Caco-2 (cell line): ENCODE measurements at regions not wholly inside any gene's neighbourhood (a gene's known extent, or its start where the extent isn't known, plus 50 kb on each side); places are given as distances from the start of the nearest gene placed in this dataset.

Experiments used
- BruUV-seq: library from RNA; stranded (reverse); fragments of 400-500 nt; replicated peaks from 2 replicates; lab custom pipeline; 2021; lab: Mats Ljungman, UMichigan
- CTCF ChIA-PET: fragments of 300-600 bp; sonication (Branson Sonifier 250); formaldehyde crosslinking; loops from one replicate; lab custom pipeline; 2022; ENCODE audit warnings: antibody characterized with exemption; lab: Charles Lee
- POLR2A ChIA-PET: fragments of 300-600 bp; sonication (Branson Sonifier 250); formaldehyde crosslinking; loops from one replicate; lab custom pipeline; 2022; ENCODE audit warnings: antibody characterized with exemption; lab: Charles Lee
- DNase-seq, 2 experiments: peaks; one replicate each; pipeline versions ENCODE4 v3.0.0 to v3.0.0-alpha.2; 2020 to 2022
- H3K27me3 ChIP-seq: replicated peaks from 2 replicates; pipeline ENCODE4 v1.6.0; 2011; ENCODE audit warnings: low read length; ENCODE audit not compliant: control insufficient read depth, insufficient read depth
- H3K36me3 ChIP-seq: 2 replicates; pipeline ENCODE4 v1.5.1; 2011; ENCODE audit warnings: low read length; ENCODE audit not compliant: control insufficient read depth, insufficient read depth
- H3K4me1 ChIP-seq: fragments of 250-450 bp; sonication (Bioruptor Pico); 2 replicates; pipeline ENCODE4 v1.5.1; 2020; ENCODE audit warnings: mild to moderate bottlenecking
- H3K4me3 ChIP-seq: 2 replicates; pipeline ENCODE4 v1.5.1; 2011; ENCODE audit warnings: low read depth, mild to moderate bottlenecking, control low read depth, low read length
- H3K9me3 ChIP-seq: fragments of 250-450 bp; sonication (Bioruptor Pico); 2 replicates; pipeline ENCODE4 v1.5.1; 2020; ENCODE audit warnings: mild to moderate bottlenecking, moderate library complexity
- H3K27ac Mint-ChIP-seq: one replicate; pipeline ENCODE4 v1.8.0; 2022; ENCODE audit warnings: mixed read lengths; ENCODE audit not compliant: unreplicated experiment
- H3K27me3 Mint-ChIP-seq: one replicate; pipeline ENCODE4 v1.8.0; 2022; ENCODE audit warnings: mixed read lengths; ENCODE audit not compliant: insufficient read depth, unreplicated experiment
- H3K36me3 Mint-ChIP-seq: one replicate; pipeline ENCODE4 v1.8.0; 2022; ENCODE audit warnings: mild to moderate bottlenecking, mixed read lengths; ENCODE audit not compliant: insufficient read depth, unreplicated experiment
- H3K4me1 Mint-ChIP-seq: one replicate; pipeline ENCODE4 v1.8.0; 2022; ENCODE audit warnings: low read depth, mixed read lengths; ENCODE audit not compliant: unreplicated experiment
- H3K4me3 Mint-ChIP-seq: one replicate; pipeline ENCODE4 v1.8.0; 2022; ENCODE audit warnings: mild to moderate bottlenecking, moderate library complexity, mixed read lengths; ENCODE audit not compliant: unreplicated experiment
- H3K9me3 Mint-ChIP-seq: one replicate; pipeline ENCODE4 v1.8.0; 2022; ENCODE audit warnings: mixed read lengths; ENCODE audit not compliant: unreplicated experiment
- CTCF ChIP-seq, 2 experiments: fragments of 200-600 bp in 1 of 2; IDR thresholded peaks; 1 replicate in 1 of 2; 2 replicates in 1 of 2; pipeline versions ENCODE4 v1.5.1 to v1.8.0; 2011 to 2022; ENCODE audit warnings: antibody characterized with exemption in 1 of 2, control low read depth in 1 of 2, inconsistent platforms in 1 of 2, low read depth in 1 of 2, low read length in 1 of 2, mild to moderate bottlenecking in 1 of 2, moderate library complexity in 1 of 2; ENCODE audit not compliant: insufficient read depth in 1 of 2, severe bottlenecking in 1 of 2, unreplicated experiment in 1 of 2
- intact Hi-C: fragments of 100-400 bp; cut with micrococcal nuclease; formaldehyde crosslinking; loops from one replicate; pipeline ENCODE4 v1.10.0; 2022; ENCODE audit not compliant: unreplicated experiment

DNA sequence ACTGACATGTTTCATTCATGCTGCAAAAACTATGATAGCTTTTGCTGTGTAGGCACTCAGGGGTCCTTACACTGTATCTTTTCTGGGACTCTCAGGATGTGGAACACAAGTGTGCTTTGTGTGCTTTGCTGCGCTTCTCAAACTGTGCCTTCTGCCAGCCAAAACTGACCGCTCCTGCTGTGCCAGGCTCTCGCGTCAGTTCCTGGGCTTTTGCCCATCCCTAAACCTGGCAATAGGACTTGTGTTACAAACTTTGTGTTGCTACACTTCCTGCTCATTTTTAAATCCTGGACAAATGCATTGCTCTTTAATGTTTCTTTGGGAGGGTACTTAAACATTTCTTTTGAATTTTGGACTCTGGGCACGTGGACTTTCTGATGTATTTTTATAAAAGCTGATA is 60.3 kb downstream of the DIPK2A start:
- no peak for DNase-seq
- Mint-ChIP-seq H3K4me3 (no peak overlapping the region), H3K4me1 (peaks cover 7% of the 10 kb centered on the region), H3K9me3 (no peaks in the 10 kb centered on the region), H3K36me3 (no peaks in the 10 kb centered on the region), H3K27me3 (no peaks in the 10 kb centered on the region), H3K27ac (no peak overlapping the region)
- no peak overlapping the region for H3K4me3 ChIP-seq
- no peaks in the 10 kb centered on the region for H3K27me3 ChIP-seq
- CTCF ChIA-PET = no interaction called here
- no peaks in the 10 kb centered on the region for H3K36me3 ChIP-seq
- no peaks in the 10 kb centered on the region for H3K4me1 ChIP-seq
- TF ChIP-seq CTCF (IDR thresholded peaks at IDR 0.05; ENCODE audit: insufficient read depth in 1 of 2, low read depth in 1 of 2, low read length in 1 of 2, severe bottlenecking in 1 of 2, unreplicated experiment in 1 of 2) = no peak
- intact Hi-C loops = no loop called here
- no peaks in the 10 kb centered on the region for H3K9me3 ChIP-seq
- no TSS peak for BruUV-seq
- POLR2A ChIA-PET = no interaction called here

DNA sequence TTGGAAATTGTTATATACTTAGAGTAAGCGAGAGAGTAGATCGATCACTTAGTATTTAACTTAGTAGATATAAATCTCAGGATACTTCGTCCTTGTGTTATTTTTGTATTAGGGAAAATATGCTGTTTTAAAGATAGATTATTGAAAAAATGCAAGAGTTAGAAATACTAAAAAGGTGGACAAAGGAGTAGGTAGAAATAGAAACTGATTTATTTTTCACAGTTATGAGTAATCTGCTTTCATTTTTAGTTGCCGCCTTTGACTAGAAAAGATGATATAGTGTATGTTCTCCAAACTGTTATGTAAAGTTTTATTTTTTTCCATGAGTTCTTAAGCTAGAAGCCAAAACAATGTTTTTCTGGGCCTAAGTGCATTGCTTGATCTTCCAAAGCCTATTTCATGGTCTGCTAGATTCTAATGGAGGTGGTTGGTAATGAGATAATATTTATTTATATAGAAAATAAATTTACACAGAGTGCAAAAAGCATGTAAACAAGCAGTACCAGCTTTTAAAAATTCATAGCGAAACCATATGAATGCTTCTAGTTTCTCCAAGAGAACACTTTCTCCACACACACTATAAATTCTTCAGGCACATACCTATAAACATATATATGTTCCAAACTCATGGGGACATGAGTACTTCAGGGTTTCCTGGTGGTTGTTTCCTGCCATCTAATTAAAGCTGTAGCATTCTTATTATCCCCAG is 61.1 kb downstream of the DIPK2A start:
- no peak overlapping the region for H3K4me3 Mint-ChIP-seq

GRCh38 chr3:144033240-144033589 is 61.6 kb downstream of the DIPK2A start:
- Mint-ChIP-seq H3K27me3 (no peaks in the 10 kb centered on the region), H3K4me3 (no peak overlapping the region), H3K4me1 (peaks cover 2% of the 10 kb centered on the region), H3K9me3 (no peaks in the 10 kb centered on the region), H3K27ac (no peak overlapping the region), H3K36me3 (no peaks in the 10 kb centered on the region)
- Histone ChIP-seq H3K4me1 (no peaks in the 10 kb centered on the region), H3K27me3 (no peaks in the 10 kb centered on the region), H3K4me3 (no peak overlapping the region), H3K36me3 (no peaks in the 10 kb centered on the region), H3K9me3 (no peaks in the 10 kb centered on the region)
- DNase-seq = no peak
- BruUV-seq = no TSS peak
- ChIA-PET POLR2A (no interaction called here), CTCF (interaction anchor here (0.6 kb wide), 1 partner anchor 185 kb away, joined by 4 read pairs; no protein-coding TSS in a partner anchor)
- intact Hi-C loops = no loop called here
- no peak for TF ChIP-seq CTCF (IDR thresholded peaks at IDR 0.05; ENCODE audit: insufficient read depth in 1 of 2, low read depth in 1 of 2, low read length in 1 of 2, severe bottlenecking in 1 of 2, unreplicated experiment in 1 of 2)

More for the DNA sequence above, 61.1 kb downstream of the DIPK2A start:
- intact Hi-C loops = no loop called here
- Histone ChIP-seq H3K36me3 (no peaks in the 10 kb centered on the region), H3K4me3 (no peak overlapping the region), H3K9me3 (no peaks in the 10 kb centered on the region), H3K27me3 (no peaks in the 10 kb centered on the region), H3K4me1 (no peaks in the 10 kb centered on the region)
- H3K27me3 Mint-ChIP-seq = no peaks in the 10 kb centered on the region
- DNase-seq = no peak
- TF ChIP-seq CTCF (IDR thresholded peaks at IDR 0.05; ENCODE audit: insufficient read depth in 1 of 2, low read depth in 1 of 2, low read length in 1 of 2, severe bottlenecking in 1 of 2, unreplicated experiment in 1 of 2) = no peak
- no TSS peak for BruUV-seq
- POLR2A ChIA-PET = no interaction called here
- H3K9me3 Mint-ChIP-seq = no peaks in the 10 kb centered on the region
- no peak overlapping the region for H3K27ac Mint-ChIP-seq
- CTCF ChIA-PET = interaction anchor here (0.6 kb wide), 1 partner anchor 184 kb away, joined by 4 read pairs; no protein-coding TSS in a partner anchor
- H3K36me3 Mint-ChIP-seq = no peaks in the 10 kb centered on the region
- peaks cover 7% of the 10 kb centered on the region for H3K4me1 Mint-ChIP-seq
